ENCODE measurements at regions not wholly inside any gene's neighbourhood (a gene's known extent, or its start where the extent isn't known, plus 50 kb on each side); places are given as distances from the start of the nearest gene placed in this dataset.

- TF ChIP-seq CTCF (IDR thresholded peaks at IDR 0.05; ENCODE audit: low read length) (no peak), EZH2phosphoT487 (IDR thresholded peaks at IDR 0.05; ENCODE audit: low read length) (no peak)
Measured at GRCh38 chr1:166484871-166485270, 318.1 kb upstream of the FAM78B start.

Measured in MM.1S (cell line).